ENCODE measurements at regions not wholly inside any gene's neighbourhood (a gene's known extent, or its start where the extent isn't known, plus 50 kb on each side); places are given as distances from the start of the nearest gene placed in this dataset.

- Histone ChIP-seq H3K36me3 (no peaks in the 10 kb centered on the region), H3K4me1 (no peaks in the 10 kb centered on the region), H3K9me3 (no peaks in the 10 kb centered on the region), H3K27me3 (no peaks in the 10 kb centered on the region), H3K4me3 (no peak overlapping the region), H3K27ac (no peak overlapping the region)
- intact Hi-C loops (cut with DNase I; ENCODE audit: low total_unique reads), result no loop called here
- TF ChIP-seq POLR2A (IDR thresholded peaks at IDR 0.05) (no peak), CTCF (IDR thresholded peaks at IDR 0.05) (no peak)
- DNase-seq, result no peak
Observed at GRCh38 chr3:187822402-187822801, 77.1 kb upstream of the BCL6 start.

- TF ChIP-seq POLR2A (IDR thresholded peaks at IDR 0.05) (no peak), CTCF (IDR thresholded peaks at IDR 0.05) (no peak)
- H3K4me3 ChIP-seq, result no peak overlapping the region
- no peaks in the 10 kb centered on the region for H3K27me3 ChIP-seq
- H3K27ac ChIP-seq, result no peak overlapping the region
- H3K9me3 ChIP-seq, result no peaks in the 10 kb centered on the region
- intact Hi-C loops (cut with DNase I; ENCODE audit: low total_unique reads), result no loop called here
- no peaks in the 10 kb centered on the region for H3K36me3 ChIP-seq
- no peak for DNase-seq
- H3K4me1 ChIP-seq, result no peaks in the 10 kb centered on the region
Observed at GRCh38 chr3:187823746-187824145, 78.5 kb upstream of the BCL6 start.

- no peaks in the 10 kb centered on the region for H3K4me1 ChIP-seq
- no peaks in the 10 kb centered on the region for H3K9me3 ChIP-seq
- no peaks in the 10 kb centered on the region for H3K27me3 ChIP-seq
- DNase-seq, result no peak
- no peak overlapping the region for H3K4me3 ChIP-seq
- no peaks in the 10 kb centered on the region for H3K36me3 ChIP-seq
- intact Hi-C loops (cut with DNase I; ENCODE audit: low total_unique reads), result no loop called here
- TF ChIP-seq POLR2A (IDR thresholded peaks at IDR 0.05) (no peak), CTCF (IDR thresholded peaks at IDR 0.05) (no peak)
- no peak overlapping the region for H3K27ac ChIP-seq
Observed at GRCh38 chr3:187827723-187828122, 82.5 kb upstream of the BCL6 start.

- Histone ChIP-seq H3K9me3 (no peaks in the 10 kb centered on the region), H3K4me3 (no peak overlapping the region), H3K4me1 (no peaks in the 10 kb centered on the region), H3K36me3 (no peaks in the 10 kb centered on the region), H3K27ac (no peak overlapping the region), H3K27me3 (no peaks in the 10 kb centered on the region)
- no peak for TF ChIP-seq CTCF (IDR thresholded peaks at IDR 0.05)
- no peak for TF ChIP-seq POLR2A (IDR thresholded peaks at IDR 0.05)
- no peak for DNase-seq
- intact Hi-C loops (cut with DNase I; ENCODE audit: low total_unique reads), result no loop called here
Observed at GRCh38 chr3:187828579-187829452, 83.5 kb upstream of the BCL6 start.

GRCh38 chr3:187830181-187830580, 84.9 kb upstream of the BCL6 start:
- H3K27ac ChIP-seq, result no peak overlapping the region
- DNase-seq, result no peak

More at GRCh38 chr3:187830181-187830580, 84.9 kb upstream of the BCL6 start:
- no peaks in the 10 kb centered on the region for H3K4me1 ChIP-seq
- H3K9me3 ChIP-seq, result no peaks in the 10 kb centered on the region
- intact Hi-C loops (cut with DNase I; ENCODE audit: low total_unique reads), result no loop called here
- TF ChIP-seq POLR2A (IDR thresholded peaks at IDR 0.05), result no peak
- TF ChIP-seq CTCF (IDR thresholded peaks at IDR 0.05), result no peak
- no peaks in the 10 kb centered on the region for H3K27me3 ChIP-seq
- no peak overlapping the region for H3K4me3 ChIP-seq
- no peaks in the 10 kb centered on the region for H3K36me3 ChIP-seq

All from uterus (tissue), 3 donors.